Hepatocyte (in vitro differentiated cells): ENCODE measurements at regions not wholly inside any gene's neighbourhood (a gene's known extent, or its start where the extent isn't known, plus 50 kb on each side); places are given as distances from the start of the nearest gene placed in this dataset.
A peak's percentile ranks its signal among the peaks of the same experiment; 100 is the strongest.

Experiments used
- DNase-seq: peaks from one replicate; pipeline ENCODE4 v3.0.0-alpha.2; 2016; ENCODE audit warnings: low spot score
- H2AFZ ChIP-seq: fragments of 200-600 bp; sonication (generic); 2 replicates; pipeline ENCODE4 v1.6.0; 2016; ENCODE audit warnings: antibody characterized with exemption, mild to moderate bottlenecking
- H3K27ac ChIP-seq: fragments of 200-600 bp; sonication (generic); 2 replicates; pipeline ENCODE4 v1.5.1; 2016; ENCODE audit warnings: mild to moderate bottlenecking
- H3K27me3 ChIP-seq: fragments of 200-600 bp; sonication (generic); 2 replicates; pipeline ENCODE4 v1.6.1; 2016
- H3K36me3 ChIP-seq: fragments of 200-600 bp; sonication (generic); replicated peaks from 2 replicates; pipeline ENCODE4 v1.5.1; 2016; ENCODE audit warnings: low read depth; ENCODE audit not compliant: insufficient read depth
- H3K4me1 ChIP-seq: fragments of 200-600 bp; sonication (generic); 2 replicates; pipeline ENCODE4 v1.5.1; 2016; ENCODE audit warnings: mild to moderate bottlenecking, moderate library complexity; ENCODE audit not compliant: insufficient read depth
- H3K4me2 ChIP-seq: fragments of 200-600 bp; sonication (generic); 2 replicates; pipeline ENCODE4 v1.6.0; 2016
- H3K4me3 ChIP-seq: fragments of 200-600 bp; sonication (generic); 2 replicates; pipeline ENCODE4 v1.5.1; 2016; ENCODE audit warnings: mild to moderate bottlenecking
- H3K79me2 ChIP-seq: fragments of 200-600 bp; sonication (generic); 2 replicates; pipeline ENCODE4 v1.6.0; 2017; ENCODE audit warnings: mild to moderate bottlenecking
- H3K9me2 ChIP-seq: fragments of 200-600 bp; sonication (generic); replicated peaks from 2 replicates; pipeline ENCODE4 v1.6.0; 2017; ENCODE audit warnings: mild to moderate bottlenecking; ENCODE audit not compliant: insufficient read depth
- H3K9me3 ChIP-seq: fragments of 200-600 bp; sonication (generic); 2 replicates; pipeline ENCODE4 v1.5.1; 2016; ENCODE audit warnings: low read depth, mild to moderate bottlenecking
- H4K20me1 ChIP-seq: fragments of 200-600 bp; sonication (generic); 2 replicates; pipeline ENCODE4 v1.6.0; 2016; ENCODE audit warnings: mild to moderate bottlenecking; ENCODE audit not compliant: insufficient read depth, poor library complexity, severe bottlenecking
- EZH2 ChIP-seq: fragments of 200-600 bp; sonication (generic); IDR thresholded peaks from 2 replicates; pipeline ENCODE4 v1.6.1; 2016; ENCODE audit warnings: antibody characterized with exemption, mild to moderate bottlenecking, borderline replicate concordance
- EZH2phosphoT487 ChIP-seq: fragments of 200-600 bp; sonication (generic); IDR thresholded peaks from one replicate; pipeline ENCODE4 v1.6.1; 2018; ENCODE audit warnings: antibody characterized with exemption, mild to moderate bottlenecking, low read depth, moderate library complexity; ENCODE audit not compliant: unreplicated experiment, severe bottlenecking
- WGBS: methylation state at CpG from one replicate; pipeline ENCODE4 v1.1.6; 2016; ENCODE audit warnings: low lambda C conversion rate; ENCODE audit errors: missing lambda C conversion rate; 5-methylcytosine and 5-hydroxymethylcytosine counted together
- TF ChIP-seq, protein P1 (sequence below): fragments of 200-600 bp; sonication (generic); IDR thresholded peaks from 2 replicates; pipeline ENCODE4 v1.5.1; 2016; ENCODE audit warnings: antibody characterized with exemption, mild to moderate bottlenecking; ENCODE audit not compliant: poor library complexity

GRCh38 chr11:107221748-107222285, 203.5 kb upstream of the GUCY1A2 start:
- Histone ChIP-seq H3K4me1 (peaks cover 12% of the 10 kb centered on the region), H2AFZ (no peak overlapping the region), H3K79me2 (no peaks in the 10 kb centered on the region), H3K9me3 (no peaks in the 10 kb centered on the region), H3K36me3 (no peaks in the 10 kb centered on the region), H3K9me2 (no peaks in the 10 kb centered on the region), H3K4me2 (no peak overlapping the region), H4K20me1 (no peaks in the 10 kb centered on the region), H3K4me3 (no peak overlapping the region), H3K27me3 (no peaks in the 10 kb centered on the region), H3K27ac (peak overlapping the region; percentile 84)
- peak; percentile 10 for DNase-seq
- 48% methylated on average over 4 of the region's 4 CpGs for WGBS
- no peak for TF ChIP-seq EZH2phosphoT487
- TF ChIP-seq, protein P1, sequence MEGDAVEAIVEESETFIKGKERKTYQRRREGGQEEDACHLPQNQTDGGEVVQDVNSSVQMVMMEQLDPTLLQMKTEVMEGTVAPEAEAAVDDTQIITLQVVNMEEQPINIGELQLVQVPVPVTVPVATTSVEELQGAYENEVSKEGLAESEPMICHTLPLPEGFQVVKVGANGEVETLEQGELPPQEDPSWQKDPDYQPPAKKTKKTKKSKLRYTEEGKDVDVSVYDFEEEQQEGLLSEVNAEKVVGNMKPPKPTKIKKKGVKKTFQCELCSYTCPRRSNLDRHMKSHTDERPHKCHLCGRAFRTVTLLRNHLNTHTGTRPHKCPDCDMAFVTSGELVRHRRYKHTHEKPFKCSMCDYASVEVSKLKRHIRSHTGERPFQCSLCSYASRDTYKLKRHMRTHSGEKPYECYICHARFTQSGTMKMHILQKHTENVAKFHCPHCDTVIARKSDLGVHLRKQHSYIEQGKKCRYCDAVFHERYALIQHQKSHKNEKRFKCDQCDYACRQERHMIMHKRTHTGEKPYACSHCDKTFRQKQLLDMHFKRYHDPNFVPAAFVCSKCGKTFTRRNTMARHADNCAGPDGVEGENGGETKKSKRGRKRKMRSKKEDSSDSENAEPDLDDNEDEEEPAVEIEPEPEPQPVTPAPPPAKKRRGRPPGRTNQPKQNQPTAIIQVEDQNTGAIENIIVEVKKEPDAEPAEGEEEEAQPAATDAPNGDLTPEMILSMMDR, result no peak
- no peak for TF ChIP-seq EZH2

DNA sequence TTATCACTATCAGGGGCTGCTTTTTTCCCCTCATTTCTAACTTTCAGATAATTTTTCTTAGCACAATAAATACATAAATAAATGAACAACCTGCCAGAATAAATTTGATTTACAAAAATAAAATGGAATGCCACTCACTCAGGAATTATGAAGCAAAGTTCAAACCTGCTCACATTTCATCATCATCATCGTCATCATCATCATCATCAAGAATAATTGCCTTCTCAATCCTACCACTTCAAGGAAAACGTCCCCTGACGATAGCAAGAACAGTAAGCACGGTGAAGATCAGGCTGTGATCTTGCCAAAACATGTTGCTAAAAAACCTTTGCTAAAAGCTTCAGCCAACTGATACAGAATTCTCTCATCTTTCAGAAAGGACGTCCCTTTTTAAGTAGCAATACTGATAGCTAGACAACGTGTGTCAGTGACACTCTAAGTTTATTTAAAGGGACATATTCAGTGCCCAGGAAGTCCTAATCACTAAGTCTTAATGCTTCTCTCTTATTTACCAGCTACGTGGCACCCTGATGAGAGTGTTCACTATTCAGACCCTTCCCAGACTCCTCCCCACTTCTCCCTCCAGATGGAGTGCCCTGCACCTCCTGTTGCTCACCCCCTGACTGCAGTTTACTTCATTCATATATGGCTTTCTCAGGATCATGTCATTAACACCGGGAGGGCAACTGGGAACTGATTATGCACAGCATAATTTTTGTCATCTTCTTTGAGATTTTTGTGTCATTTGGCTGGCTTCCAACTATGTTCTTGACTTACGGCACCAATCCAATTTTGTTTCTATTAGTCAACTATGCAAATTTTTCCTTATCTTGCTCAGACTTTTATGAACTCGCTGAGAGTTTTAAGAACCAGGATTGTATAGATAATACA, 200.1 kb upstream of the GUCY1A2 start:
- no peak overlapping the region for H3K4me2 ChIP-seq
- DNase-seq, result peak; percentile 19
- TF ChIP-seq, protein P1, result no peak
- TF ChIP-seq EZH2phosphoT487 (no peak), EZH2 (no peak)

DNA sequence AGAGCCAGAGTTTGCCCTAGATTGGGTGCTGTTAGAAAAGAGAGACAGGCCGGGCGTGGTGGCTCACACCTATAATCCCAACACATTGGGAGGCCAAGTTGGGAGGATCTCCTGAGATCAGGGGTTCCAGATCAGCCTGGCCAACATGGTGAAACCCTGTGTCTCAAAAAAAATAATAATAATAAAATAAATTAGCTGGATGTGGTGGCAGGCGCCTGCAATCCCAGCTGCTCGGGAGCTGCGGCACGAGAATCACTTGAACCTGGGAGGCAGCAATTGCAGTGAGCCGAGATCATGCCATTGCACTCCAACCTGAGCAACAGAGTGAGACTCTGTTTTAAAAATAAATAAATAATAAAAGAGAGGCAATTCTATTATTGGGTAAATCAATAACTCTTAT, 199.2 kb upstream of the GUCY1A2 start:
- Histone ChIP-seq H3K79me2 (no peaks in the 10 kb centered on the region), H3K9me3 (no peaks in the 10 kb centered on the region), H3K4me1 (peaks cover 12% of the 10 kb centered on the region), H4K20me1 (no peaks in the 10 kb centered on the region), H3K36me3 (no peaks in the 10 kb centered on the region), H3K4me2 (no peak overlapping the region), H2AFZ (no peak overlapping the region), H3K9me2 (no peaks in the 10 kb centered on the region), H3K27me3 (no peaks in the 10 kb centered on the region), H3K4me3 (no peak overlapping the region), H3K27ac (no peak overlapping the region)
- 84% methylated on average over 7 of the region's 7 CpGs for WGBS
- TF ChIP-seq, protein P1, result no peak
- TF ChIP-seq EZH2 (no peak), EZH2phosphoT487 (no peak)
- DNase-seq, result no peak

More for the DNA sequence above, 200.1 kb upstream of the GUCY1A2 start:
- Histone ChIP-seq H3K27me3 (no peaks in the 10 kb centered on the region), H2AFZ (peak overlapping the region; percentile 24), H3K9me2 (no peaks in the 10 kb centered on the region), H3K9me3 (no peaks in the 10 kb centered on the region), H3K79me2 (no peaks in the 10 kb centered on the region), H3K36me3 (no peaks in the 10 kb centered on the region), H3K4me3 (no peak overlapping the region), H3K4me1 (peaks cover 12% of the 10 kb centered on the region), H3K27ac (peak overlapping the region; percentile 18), H4K20me1 (no peaks in the 10 kb centered on the region)
- 53% methylated on average over 10 of the region's 10 CpGs for WGBS
